ENCODE measurements at regions not wholly inside any gene's neighbourhood (a gene's known extent, or its start where the extent isn't known, plus 50 kb on each side); places are given as distances from the start of the nearest gene placed in this dataset.

DNA sequence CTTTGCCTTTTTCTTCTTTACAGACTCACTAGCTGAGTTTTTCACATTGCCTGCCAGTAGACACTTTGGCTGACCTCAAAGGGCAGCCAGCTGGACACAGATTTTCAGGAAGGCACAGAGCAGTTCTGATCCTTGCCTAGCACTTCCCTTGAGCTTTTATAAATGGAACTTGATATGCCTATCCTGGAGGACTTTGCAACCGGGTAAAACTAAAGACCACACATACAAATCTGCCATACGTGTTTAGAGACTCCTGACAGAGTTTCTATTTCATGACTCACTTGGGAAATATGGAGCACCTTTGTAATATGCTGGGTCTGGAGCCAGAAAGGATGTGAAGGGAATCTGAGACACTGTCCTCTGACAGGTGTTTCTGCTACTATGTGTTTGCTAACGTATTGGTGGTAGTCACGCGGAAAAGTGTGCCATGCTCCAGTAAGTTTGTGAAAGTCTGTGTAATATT is 56.7 kb upstream of the RASSF6 start:
- peak overlapping the region; percentile 58 to 81 (median 70) for H3K27ac ChIP-seq
- H3K4me1 ChIP-seq, result peaks cover 14 to 70% (median 47%) of the 10 kb centered on the region in 3 donors
- intact Hi-C loops (cut with DNase I), result loop anchor here (10.0 kb wide), 1 partner anchor 188 kb away; the partner anchor contains the start of gene CXCL1
- WGBS, 2 donors, result 25 to 28% methylated on average over 5 of the region's 5 CpGs
- no peaks in the 10 kb centered on the region for H3K36me3 ChIP-seq
- no peak for DNase-seq
- no peak for TF ChIP-seq POLR2A (IDR thresholded peaks at IDR 0.05)
- TF ChIP-seq, protein P1, sequence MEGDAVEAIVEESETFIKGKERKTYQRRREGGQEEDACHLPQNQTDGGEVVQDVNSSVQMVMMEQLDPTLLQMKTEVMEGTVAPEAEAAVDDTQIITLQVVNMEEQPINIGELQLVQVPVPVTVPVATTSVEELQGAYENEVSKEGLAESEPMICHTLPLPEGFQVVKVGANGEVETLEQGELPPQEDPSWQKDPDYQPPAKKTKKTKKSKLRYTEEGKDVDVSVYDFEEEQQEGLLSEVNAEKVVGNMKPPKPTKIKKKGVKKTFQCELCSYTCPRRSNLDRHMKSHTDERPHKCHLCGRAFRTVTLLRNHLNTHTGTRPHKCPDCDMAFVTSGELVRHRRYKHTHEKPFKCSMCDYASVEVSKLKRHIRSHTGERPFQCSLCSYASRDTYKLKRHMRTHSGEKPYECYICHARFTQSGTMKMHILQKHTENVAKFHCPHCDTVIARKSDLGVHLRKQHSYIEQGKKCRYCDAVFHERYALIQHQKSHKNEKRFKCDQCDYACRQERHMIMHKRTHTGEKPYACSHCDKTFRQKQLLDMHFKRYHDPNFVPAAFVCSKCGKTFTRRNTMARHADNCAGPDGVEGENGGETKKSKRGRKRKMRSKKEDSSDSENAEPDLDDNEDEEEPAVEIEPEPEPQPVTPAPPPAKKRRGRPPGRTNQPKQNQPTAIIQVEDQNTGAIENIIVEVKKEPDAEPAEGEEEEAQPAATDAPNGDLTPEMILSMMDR (IDR thresholded peaks at IDR 0.05), result no peak
- no peak overlapping the region for H3K4me3 ChIP-seq
- H3K27me3 ChIP-seq, result no peaks in the 10 kb centered on the region
- no peaks in the 10 kb centered on the region for H3K9me3 ChIP-seq

DNA sequence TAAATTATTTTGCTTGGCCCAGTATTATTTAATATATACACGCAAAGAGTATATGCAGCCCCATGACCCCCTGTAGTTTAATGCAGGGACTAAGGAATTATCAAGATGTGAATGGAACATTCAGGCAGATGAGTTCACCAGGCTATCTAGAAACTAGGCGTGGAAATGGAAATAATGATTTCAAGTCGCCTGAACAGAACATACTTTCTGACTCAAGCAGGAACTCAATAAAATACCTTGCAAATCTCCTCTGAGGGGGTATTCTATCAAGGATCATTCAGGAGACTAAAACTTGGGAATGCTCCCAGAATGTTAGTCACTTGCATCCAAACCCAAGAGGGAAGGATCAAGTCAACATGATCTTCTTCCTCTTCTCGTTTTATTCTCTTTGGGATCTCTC is 59.6 kb upstream of the RASSF6 start:
- H3K4me1 ChIP-seq, result peaks cover 7 to 63% (median 35%) of the 10 kb centered on the region in 3 donors
- DNase-seq, result no peak
- intact Hi-C loops (cut with DNase I), result loop anchor here (10.0 kb wide), 1 partner anchor 185 kb away; the partner anchor contains the start of gene CXCL1
- H3K36me3 ChIP-seq, result no peaks in the 10 kb centered on the region
- no peak overlapping the region for H3K27ac ChIP-seq
- 30 to 39% methylated on average over 4 of the region's 4 CpGs for WGBS, 2 donors
- H3K9me3 ChIP-seq, result no peaks in the 10 kb centered on the region
- H3K4me3 ChIP-seq, result no peak overlapping the region
- H3K27me3 ChIP-seq, result no peaks in the 10 kb centered on the region
- no peak for TF ChIP-seq POLR2A (IDR thresholded peaks at IDR 0.05)
- TF ChIP-seq, protein P1 (IDR thresholded peaks at IDR 0.05), result no peak

DNA sequence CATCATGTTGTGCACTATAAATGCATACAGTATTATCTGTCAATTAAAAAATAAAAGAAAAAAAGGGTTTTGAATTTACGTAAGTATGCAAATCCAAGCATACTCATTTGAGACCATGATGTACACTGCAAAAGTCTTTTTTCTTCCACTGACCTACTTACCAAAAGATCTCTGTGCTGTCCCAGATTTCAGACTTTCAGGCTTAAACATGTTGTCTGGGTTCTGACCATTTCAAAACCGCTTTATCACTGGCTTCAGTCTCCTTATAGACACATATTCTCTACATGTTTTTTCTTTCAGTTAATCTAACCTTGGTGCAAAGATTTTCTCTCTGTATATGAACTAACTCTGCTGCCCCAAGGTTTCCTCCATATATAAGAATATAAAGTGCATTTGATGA is 58.6 kb upstream of the CXCL8 start:
- 49 to 51% methylated on average over 2 of the region's 2 CpGs for WGBS, 2 donors
- H3K4me3 ChIP-seq, result no peak overlapping the region
- intact Hi-C loops (cut with DNase I), result no loop called here
- no peak for TF ChIP-seq POLR2A (IDR thresholded peaks at IDR 0.05)
- H3K9me3 ChIP-seq, result no peaks in the 10 kb centered on the region
- H3K27ac ChIP-seq, result no peak overlapping the region
- no peak for DNase-seq
- H3K36me3 ChIP-seq, result no peaks in the 10 kb centered on the region
- peaks cover 0 to 44% (median 17%) of the 10 kb centered on the region in 3 donors for H3K4me1 ChIP-seq
- H3K27me3 ChIP-seq, result no peaks in the 10 kb centered on the region

DNA sequence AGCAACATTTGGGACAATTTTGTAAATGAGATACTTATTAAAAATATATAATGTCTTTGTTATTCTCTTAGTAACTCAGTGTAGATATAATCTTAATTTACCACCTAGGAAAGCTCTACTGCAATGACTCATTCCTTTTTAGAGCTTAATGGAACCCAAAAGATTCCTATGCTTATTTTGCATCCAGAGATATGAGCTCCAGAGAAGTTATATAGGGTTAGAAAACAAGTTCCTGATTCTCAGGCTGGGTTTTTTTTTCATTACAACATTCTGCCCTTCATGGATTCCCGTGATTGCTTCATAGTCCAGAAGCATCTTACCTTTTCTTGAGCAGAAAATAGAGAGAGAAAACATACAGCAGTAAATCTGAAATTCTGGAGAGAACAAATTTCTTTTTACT is 57.9 kb upstream of the CXCL8 start:
- H3K9me3 ChIP-seq, result no peaks in the 10 kb centered on the region
- intact Hi-C loops (cut with DNase I), result no loop called here
- H3K36me3 ChIP-seq, result no peaks in the 10 kb centered on the region
- no peak for DNase-seq
- peak overlapping the region in 3 of 4 donors; percentile 9 to 33 (median 20) for H3K27ac ChIP-seq
- TF ChIP-seq, protein P1 (IDR thresholded peaks at IDR 0.05), result no peak
- no peak for TF ChIP-seq POLR2A (IDR thresholded peaks at IDR 0.05)
- WGBS, 2 donors, result 64 to 71% methylated on average over 1 of the region's 1 CpG
- no peaks in the 10 kb centered on the region for H3K27me3 ChIP-seq
- no peak overlapping the region for H3K4me3 ChIP-seq
- peaks cover 0 to 37% (median 12%) of the 10 kb centered on the region in 3 donors for H3K4me1 ChIP-seq

DNA sequence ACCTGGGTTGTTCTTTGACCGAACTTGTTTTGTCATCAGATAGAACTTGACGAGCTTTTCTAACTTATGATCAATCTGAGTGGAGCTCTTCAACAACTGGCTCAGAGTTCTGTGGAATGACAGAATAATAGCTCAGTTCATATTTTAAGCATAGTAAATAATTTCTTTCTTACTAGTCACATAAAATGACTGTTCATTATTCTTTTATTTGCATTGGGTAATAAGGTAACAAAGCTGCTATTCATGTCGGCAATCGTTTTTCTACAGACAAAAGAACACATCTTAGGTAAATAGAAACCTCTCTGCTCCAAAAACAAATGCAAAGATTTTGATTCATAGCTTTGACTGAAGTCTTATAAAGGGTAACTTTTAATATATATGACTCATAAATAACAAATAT is 57.3 kb upstream of the CXCL8 start:
- 29 to 43% methylated on average over 4 of the region's 4 CpGs for WGBS, 2 donors
- Histone ChIP-seq H3K9me3 (no peaks in the 10 kb centered on the region), H3K4me1 (peaks cover 0 to 31% (median 10%) of the 10 kb centered on the region in 3 donors), H3K27ac (peak overlapping the region in 3 of 4 donors; percentile 9 to 33 (median 20)), H3K36me3 (no peaks in the 10 kb centered on the region), H3K27me3 (no peaks in the 10 kb centered on the region), H3K4me3 (no peak overlapping the region)
- DNase-seq, result no peak
- intact Hi-C loops (cut with DNase I), result no loop called here
- TF ChIP-seq, protein P1 (IDR thresholded peaks at IDR 0.05), result no peak
- TF ChIP-seq POLR2A (IDR thresholded peaks at IDR 0.05), result no peak

DNA sequence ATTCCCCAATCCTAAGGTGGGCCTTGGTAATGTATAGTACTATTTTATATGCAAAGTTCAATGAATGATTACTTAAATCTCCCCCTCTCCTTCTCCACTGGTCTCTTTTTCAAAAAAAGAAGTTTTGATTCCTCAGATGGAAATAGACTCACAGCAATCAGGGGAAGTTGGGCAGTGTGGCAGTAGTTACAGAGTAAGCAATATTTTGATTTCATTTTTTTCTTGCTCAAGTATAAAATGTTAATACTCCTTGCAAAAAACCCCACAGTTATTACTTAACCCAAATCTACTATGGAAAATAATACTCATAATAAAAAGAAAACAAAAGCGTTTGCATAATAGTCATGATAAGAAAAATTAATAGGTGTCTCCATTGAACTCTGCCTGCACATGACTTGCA is 56.9 kb upstream of the CXCL8 start:
- no peaks in the 10 kb centered on the region for H3K9me3 ChIP-seq
- intact Hi-C loops (cut with DNase I), result no loop called here
- no peak overlapping the region for H3K4me3 ChIP-seq
- no peaks in the 10 kb centered on the region for H3K27me3 ChIP-seq
- H3K36me3 ChIP-seq, result no peaks in the 10 kb centered on the region
- no peak for DNase-seq
- no peak overlapping the region for H3K27ac ChIP-seq
- peaks cover 0 to 29% (median 10%) of the 10 kb centered on the region in 3 donors for H3K4me1 ChIP-seq
- TF ChIP-seq POLR2A (IDR thresholded peaks at IDR 0.05), result no peak
- TF ChIP-seq, protein P1 (IDR thresholded peaks at IDR 0.05), result no peak
- 61 to 68% methylated on average over 1 of the region's 1 CpG for WGBS, 2 donors

Data from esophagus squamous epithelium (tissue), 5 donors.